ENCODE measurements at regions not wholly inside any gene's neighbourhood (a gene's known extent, or its start where the extent isn't known, plus 50 kb on each side); places are given as distances from the start of the nearest gene placed in this dataset.

DNA sequence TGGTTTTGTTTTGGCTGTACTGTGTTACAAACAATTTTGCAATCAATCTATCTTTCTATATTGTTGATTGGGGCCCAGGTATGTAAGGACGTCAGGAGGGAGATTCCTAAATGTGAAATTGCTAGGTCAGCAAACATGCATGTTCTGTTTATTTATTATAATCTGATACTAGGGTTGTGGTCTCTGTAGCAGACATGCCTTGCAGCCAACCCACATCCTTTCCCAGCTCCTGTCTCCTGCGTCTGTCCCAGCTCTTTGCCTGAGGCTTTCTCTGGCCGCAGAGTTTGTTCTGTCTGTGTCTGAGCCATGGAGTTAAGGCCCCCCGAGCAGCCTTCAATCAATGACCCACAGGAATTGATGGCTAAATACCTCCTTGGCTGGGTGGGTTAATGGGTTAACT, 124.0 kb upstream of the ZEB1 start:
- no peaks in the 10 kb centered on the region for H3K36me3 ChIP-seq (ENCODE audit: low read depth)
- H3K9me2 ChIP-seq (ENCODE audit: insufficient read depth): no peaks in the 10 kb centered on the region
- no peaks in the 10 kb centered on the region for H3F3A ChIP-seq (ENCODE audit: insufficient read depth, low read depth)
- no peaks in the 10 kb centered on the region for H3K27me3 ChIP-seq (ENCODE audit: insufficient read depth, low read depth)
- H4K20me1 ChIP-seq (ENCODE audit: insufficient read depth): no peaks in the 10 kb centered on the region
- H3K27ac ChIP-seq: no peak overlapping the region
- H3K4me3 ChIP-seq: no peak overlapping the region
- no peak for DNase-seq
- no TSS peak for BruUV-seq (replicated peaks)
- ChIA-PET POLR2A (ENCODE audit: unreplicated experiment) (no interaction called here), CTCF (no interaction called here)
- no peak overlapping the region for H3K4me2 ChIP-seq
- TF ChIP-seq, protein P1, sequence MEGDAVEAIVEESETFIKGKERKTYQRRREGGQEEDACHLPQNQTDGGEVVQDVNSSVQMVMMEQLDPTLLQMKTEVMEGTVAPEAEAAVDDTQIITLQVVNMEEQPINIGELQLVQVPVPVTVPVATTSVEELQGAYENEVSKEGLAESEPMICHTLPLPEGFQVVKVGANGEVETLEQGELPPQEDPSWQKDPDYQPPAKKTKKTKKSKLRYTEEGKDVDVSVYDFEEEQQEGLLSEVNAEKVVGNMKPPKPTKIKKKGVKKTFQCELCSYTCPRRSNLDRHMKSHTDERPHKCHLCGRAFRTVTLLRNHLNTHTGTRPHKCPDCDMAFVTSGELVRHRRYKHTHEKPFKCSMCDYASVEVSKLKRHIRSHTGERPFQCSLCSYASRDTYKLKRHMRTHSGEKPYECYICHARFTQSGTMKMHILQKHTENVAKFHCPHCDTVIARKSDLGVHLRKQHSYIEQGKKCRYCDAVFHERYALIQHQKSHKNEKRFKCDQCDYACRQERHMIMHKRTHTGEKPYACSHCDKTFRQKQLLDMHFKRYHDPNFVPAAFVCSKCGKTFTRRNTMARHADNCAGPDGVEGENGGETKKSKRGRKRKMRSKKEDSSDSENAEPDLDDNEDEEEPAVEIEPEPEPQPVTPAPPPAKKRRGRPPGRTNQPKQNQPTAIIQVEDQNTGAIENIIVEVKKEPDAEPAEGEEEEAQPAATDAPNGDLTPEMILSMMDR (conservative IDR thresholded peaks at IDR 0.05): no peak
- TF ChIP-seq EZH2 (IDR thresholded peaks at IDR 0.05; ENCODE audit: low read depth): no peak
- H2AFZ ChIP-seq: no peak overlapping the region
- no peaks in the 10 kb centered on the region for H3K9me3 ChIP-seq (ENCODE audit: insufficient read depth, low read depth)
- intact Hi-C loops (cut with micrococcal nuclease; ENCODE audit: unreplicated experiment): no loop called here
- H3K4me1 ChIP-seq (replicated peaks; ENCODE audit: insufficient read depth): no peaks in the 10 kb centered on the region
- H3K79me2 ChIP-seq (ENCODE audit: low read depth): no peaks in the 10 kb centered on the region

DNA sequence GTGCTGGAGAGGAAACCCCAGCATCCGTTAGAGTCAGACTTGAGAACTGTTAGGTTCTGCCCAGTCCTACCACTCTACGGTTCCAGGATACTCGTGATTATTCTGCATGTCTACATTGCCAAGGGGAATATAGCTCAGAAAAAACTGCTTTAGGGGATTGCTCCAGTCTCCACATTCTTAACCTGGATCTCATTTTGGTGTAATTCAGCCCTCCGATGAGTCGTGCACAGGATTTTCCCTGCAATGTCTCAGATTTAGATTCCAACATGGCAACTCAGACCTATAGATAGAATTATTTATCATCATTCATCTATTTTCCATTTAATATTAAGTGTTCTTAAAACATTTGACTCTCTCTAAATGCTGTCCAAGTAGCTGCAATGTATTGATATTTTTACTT, 121.1 kb upstream of the ZEB1 start:
- POLR2A ChIA-PET (ENCODE audit: unreplicated experiment): no interaction called here
- TF ChIP-seq, protein P1 (conservative IDR thresholded peaks at IDR 0.05): no peak
- Histone ChIP-seq H3K27me3 (ENCODE audit: insufficient read depth, low read depth) (no peaks in the 10 kb centered on the region), H3K4me2 (no peak overlapping the region), H3K27ac (no peak overlapping the region), H3K9me3 (ENCODE audit: insufficient read depth, low read depth) (no peaks in the 10 kb centered on the region), H3K4me3 (no peak overlapping the region), H3K79me2 (ENCODE audit: low read depth) (no peaks in the 10 kb centered on the region), H4K20me1 (ENCODE audit: insufficient read depth) (no peaks in the 10 kb centered on the region), H2AFZ (no peak overlapping the region), H3K36me3 (ENCODE audit: low read depth) (no peaks in the 10 kb centered on the region), H3F3A (ENCODE audit: insufficient read depth, low read depth) (no peaks in the 10 kb centered on the region), H3K4me1 (replicated peaks; ENCODE audit: insufficient read depth) (no peaks in the 10 kb centered on the region), H3K9me2 (ENCODE audit: insufficient read depth) (no peaks in the 10 kb centered on the region)
- CTCF ChIA-PET: interaction anchor here (0.8 kb wide), 1 partner anchor 11 kb away, joined by 3 read pairs; no protein-coding TSS in a partner anchor
- no peak for DNase-seq
- no TSS peak for BruUV-seq (replicated peaks)
- intact Hi-C loops (cut with micrococcal nuclease; ENCODE audit: unreplicated experiment): no loop called here

DNA sequence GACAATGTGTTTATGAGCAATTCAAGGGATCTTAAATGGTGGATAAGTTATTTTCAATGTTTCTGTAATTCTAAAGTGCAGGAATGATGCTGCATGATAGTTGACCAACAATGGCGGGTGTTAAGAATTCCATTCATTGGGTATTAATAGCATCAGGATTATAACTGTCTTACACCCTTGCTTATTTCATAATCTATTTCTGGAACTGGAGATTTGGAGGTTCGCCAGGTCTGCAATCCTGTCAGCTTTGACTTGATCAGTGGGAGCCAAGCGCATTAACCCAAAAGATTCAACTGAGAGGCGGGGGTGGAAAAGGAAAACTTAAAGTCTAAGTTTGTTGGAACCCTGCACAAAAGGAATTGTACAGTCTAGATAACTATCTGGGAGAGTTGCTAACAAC, 114.9 kb upstream of the ZEB1 start:
- Histone ChIP-seq H2AFZ (no peak overlapping the region), H3K4me3 (no peak overlapping the region), H3K4me2 (no peak overlapping the region), H3K4me1 (replicated peaks; ENCODE audit: insufficient read depth) (no peaks in the 10 kb centered on the region), H3K79me2 (ENCODE audit: low read depth) (no peaks in the 10 kb centered on the region), H3K27ac (no peak overlapping the region), H3K9me3 (ENCODE audit: insufficient read depth, low read depth) (no peaks in the 10 kb centered on the region), H3K9me2 (ENCODE audit: insufficient read depth) (no peaks in the 10 kb centered on the region), H3K36me3 (ENCODE audit: low read depth) (no peaks in the 10 kb centered on the region), H3K27me3 (ENCODE audit: insufficient read depth, low read depth) (no peaks in the 10 kb centered on the region), H3F3A (ENCODE audit: insufficient read depth, low read depth) (no peaks in the 10 kb centered on the region), H4K20me1 (ENCODE audit: insufficient read depth) (no peaks in the 10 kb centered on the region)
- intact Hi-C loops (cut with micrococcal nuclease; ENCODE audit: unreplicated experiment): no loop called here
- no peak for DNase-seq
- POLR2A ChIA-PET (ENCODE audit: unreplicated experiment): no interaction called here
- CTCF ChIA-PET: no interaction called here
- no TSS peak for BruUV-seq (replicated peaks)
- TF ChIP-seq, protein P1 (conservative IDR thresholded peaks at IDR 0.05): no peak
- TF ChIP-seq EZH2 (IDR thresholded peaks at IDR 0.05; ENCODE audit: low read depth): no peak

Measured in PC-9 (cell line).